ENCODE measurements at regions not wholly inside any gene's neighbourhood (a gene's known extent, or its start where the extent isn't known, plus 50 kb on each side); places are given as distances from the start of the nearest gene placed in this dataset.

DNA sequence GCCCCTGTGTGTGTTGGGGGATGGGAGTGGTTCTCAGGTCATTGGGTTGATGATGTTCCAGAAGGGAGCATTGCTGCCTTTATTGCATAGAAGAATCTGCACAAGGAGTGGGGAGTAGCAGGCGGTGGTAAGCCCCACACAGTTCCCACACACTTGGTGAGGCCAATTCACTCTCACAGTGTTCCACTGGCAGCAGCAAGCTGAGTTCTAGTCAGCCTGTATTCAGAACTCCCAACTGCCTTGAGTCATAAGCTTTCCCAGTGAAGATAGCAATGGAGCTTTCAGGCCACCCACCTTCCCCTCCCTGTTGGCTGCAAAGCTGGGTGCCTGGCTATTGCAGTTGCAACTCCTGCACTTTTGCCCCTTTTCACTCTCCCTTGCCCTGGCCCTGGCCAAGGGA lies 181.1 kb upstream of the RBMS3 start:
- no peak for TF ChIP-seq CTCF (IDR thresholded peaks at IDR 0.05)
- TF ChIP-seq POLR2A (IDR thresholded peaks at IDR 0.05) = no peak

Data from transverse colon (tissue), 3 donors.